Activated T-helper 17 cell treated with anti-CD3 and anti-CD28 coated beads, Interleukin-2, amount 50 U/mL, for 72 hours (primary cell): ENCODE measurements at regions not wholly inside any gene's neighbourhood (a gene's known extent, or its start where the extent isn't known, plus 50 kb on each side); places are given as distances from the start of the nearest gene placed in this dataset.

Experiments used
- ATAC-seq: fragments of 150-1000 bp; cut with Tn5 transposase; replicated peaks from 2 replicates; pipeline ENCODE4 v1.10.0; 2021; ENCODE audit warnings: mild to moderate bottlenecking, moderate library complexity
- H3K27ac Mint-ChIP-seq: one replicate; pipeline ENCODE4 v1.8.0; 2022; ENCODE audit warnings: mixed read lengths
- H3K27me3 Mint-ChIP-seq: one replicate; pipeline ENCODE4 v1.8.0; 2022; ENCODE audit warnings: mixed read lengths
- H3K36me3 Mint-ChIP-seq: one replicate; pipeline ENCODE4 v1.8.0; 2022; ENCODE audit warnings: low read depth, mild to moderate bottlenecking, mixed read lengths
- H3K4me1 Mint-ChIP-seq: one replicate; pipeline ENCODE4 v1.8.0; 2022; ENCODE audit warnings: mixed read lengths
- H3K4me3 Mint-ChIP-seq: one replicate; pipeline ENCODE4 v1.8.0; 2022; ENCODE audit warnings: mild to moderate bottlenecking, mixed read lengths
- H3K9me3 Mint-ChIP-seq: one replicate; pipeline ENCODE4 v1.8.0; 2022; ENCODE audit warnings: mixed read lengths

DNA sequence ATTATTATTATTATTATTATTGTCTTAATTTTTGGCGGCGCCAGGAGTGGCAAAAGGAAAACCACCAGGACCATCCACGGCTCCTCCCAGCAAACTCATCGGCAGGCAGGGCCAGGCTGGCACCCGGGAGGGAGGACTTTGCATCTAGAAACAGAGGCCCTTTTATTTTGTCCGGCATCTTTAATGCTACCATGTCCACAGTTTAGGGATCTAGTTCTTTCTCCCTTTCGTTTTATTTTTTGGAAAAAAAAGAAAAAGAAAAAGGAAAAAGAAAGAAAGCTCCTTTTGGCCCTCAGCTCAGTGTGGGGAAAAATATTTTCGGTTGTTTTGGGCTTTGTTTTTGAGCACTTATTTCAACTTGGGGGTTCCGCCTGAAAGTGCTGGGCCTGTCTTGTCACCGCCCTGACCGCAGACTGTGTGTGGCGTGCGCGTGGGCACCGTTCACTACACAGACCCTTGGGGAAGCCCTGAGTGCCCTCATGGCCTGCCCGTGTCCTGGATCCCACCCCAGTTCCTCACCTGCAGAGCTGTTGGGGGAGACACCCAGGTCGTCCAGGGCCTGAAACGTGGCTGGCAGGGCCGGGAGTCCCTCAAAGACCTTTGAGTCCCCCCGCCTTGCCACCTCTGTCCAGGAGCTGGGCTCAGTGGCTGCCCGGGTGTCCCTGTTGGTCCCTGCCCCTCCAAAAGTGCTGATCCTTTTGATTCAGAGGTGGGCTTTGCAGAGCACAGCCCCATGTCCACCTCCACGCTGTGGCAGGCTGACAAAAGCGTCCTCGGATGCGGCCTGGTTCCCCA lies 69.1 kb upstream of the PPARA start:
- H3K9me3 Mint-ChIP-seq, result no peaks in the 10 kb centered on the region
- peaks cover under 1% of the 10 kb centered on the region for H3K4me1 Mint-ChIP-seq
- peaks cover under 1% of the 10 kb centered on the region for H3K36me3 Mint-ChIP-seq
- no peak overlapping the region for H3K4me3 Mint-ChIP-seq
- no peak overlapping the region for H3K27ac Mint-ChIP-seq
- no peaks in the 10 kb centered on the region for H3K27me3 Mint-ChIP-seq
- ATAC-seq, result no peak

DNA sequence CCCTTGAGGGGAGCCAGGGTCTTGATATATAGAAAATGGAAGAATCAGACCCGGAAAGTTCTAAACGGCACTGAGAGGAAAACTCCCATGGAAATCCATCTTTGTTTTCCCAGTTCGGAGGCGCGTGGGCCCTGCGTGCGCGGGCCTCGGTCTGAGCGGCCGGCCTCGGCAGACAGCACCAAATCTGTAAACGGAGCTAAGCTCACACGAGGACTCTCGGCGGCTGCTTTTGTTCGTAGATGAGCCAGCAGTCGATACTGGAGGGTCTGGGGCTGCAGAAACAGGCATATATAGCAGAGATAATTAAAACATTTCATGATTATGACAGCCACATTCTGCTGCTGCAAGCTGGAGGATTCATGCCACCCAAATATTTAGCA lies 68.5 kb upstream of the PPARA start:
- Mint-ChIP-seq H3K4me1 (no peaks in the 10 kb centered on the region), H3K36me3 (no peaks in the 10 kb centered on the region), H3K9me3 (no peaks in the 10 kb centered on the region), H3K27me3 (no peaks in the 10 kb centered on the region), H3K4me3 (no peak overlapping the region), H3K27ac (no peak overlapping the region)
- no peak for ATAC-seq

DNA sequence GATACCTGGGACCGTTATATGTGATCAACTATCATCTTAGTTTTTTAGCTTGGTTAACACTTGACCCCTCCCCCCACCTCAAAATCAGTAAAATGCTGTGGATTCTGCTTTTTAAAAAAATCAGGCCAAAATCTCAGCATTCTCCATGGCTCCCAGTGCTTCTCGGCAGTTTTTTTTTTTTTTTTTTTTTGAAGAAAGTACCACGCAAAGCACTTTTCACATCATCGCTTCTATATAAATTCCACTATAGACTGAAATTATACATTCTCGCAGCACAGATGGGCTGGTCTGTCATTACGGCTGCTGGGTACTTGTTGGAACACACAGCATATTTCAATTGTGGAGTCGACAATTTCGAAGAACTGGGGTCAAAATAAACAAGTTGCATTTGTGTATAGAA lies 67.7 kb upstream of the PPARA start:
- H3K4me3 Mint-ChIP-seq, result no peak overlapping the region
- H3K4me1 Mint-ChIP-seq, result no peaks in the 10 kb centered on the region
- no peak for ATAC-seq
- no peaks in the 10 kb centered on the region for H3K27me3 Mint-ChIP-seq
- H3K36me3 Mint-ChIP-seq, result no peaks in the 10 kb centered on the region
- no peaks in the 10 kb centered on the region for H3K9me3 Mint-ChIP-seq
- no peak overlapping the region for H3K27ac Mint-ChIP-seq

DNA sequence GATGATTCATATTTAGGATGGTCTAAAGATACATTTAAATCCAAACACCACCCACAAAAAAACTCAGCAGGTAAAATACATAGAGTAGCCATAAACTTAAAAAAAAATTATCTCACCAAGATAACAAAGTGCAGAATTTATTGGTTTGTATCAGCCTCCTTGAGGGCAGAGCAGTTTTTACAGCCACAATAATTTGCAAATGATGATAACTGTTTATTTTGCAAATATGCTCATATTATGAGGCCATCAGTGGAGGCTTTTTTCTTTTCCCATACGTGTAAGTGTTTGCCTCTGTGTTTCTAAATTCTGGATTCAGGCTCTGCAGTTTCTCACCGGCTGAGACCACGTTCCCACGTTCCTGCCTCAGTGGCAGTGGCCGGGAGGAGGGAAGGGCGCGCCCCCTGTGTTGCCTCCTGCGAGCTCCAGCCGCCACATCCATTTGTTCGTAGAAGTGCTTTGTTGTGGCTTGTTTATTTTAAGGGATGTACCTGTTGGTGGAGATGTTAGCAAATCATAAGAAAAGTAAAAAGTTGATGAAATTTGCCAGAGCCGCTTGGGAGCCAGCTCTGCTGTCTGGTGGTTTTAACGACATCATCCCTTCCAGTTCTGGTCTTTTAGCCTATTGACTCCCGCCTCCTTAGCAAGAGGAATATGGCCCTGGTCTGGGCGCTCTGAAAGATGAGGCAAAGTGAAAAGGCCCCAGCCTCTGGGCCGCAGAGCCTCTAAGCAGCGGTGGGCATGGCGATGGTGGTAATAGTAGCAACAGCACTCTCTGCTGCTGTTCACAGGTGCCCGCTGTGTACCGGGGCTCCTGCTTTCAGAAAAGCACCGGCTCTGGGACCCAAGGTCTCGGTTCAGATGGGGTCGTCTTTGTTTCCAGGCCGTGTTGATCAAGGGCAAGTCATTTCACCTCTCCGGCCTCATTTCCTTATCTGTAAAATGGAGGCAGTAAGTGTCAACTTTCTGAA lies 66.7 kb upstream of the PPARA start:
- H3K9me3 Mint-ChIP-seq, result no peaks in the 10 kb centered on the region
- no peaks in the 10 kb centered on the region for H3K27me3 Mint-ChIP-seq
- ATAC-seq, result no peak
- H3K27ac Mint-ChIP-seq, result no peak overlapping the region
- no peaks in the 10 kb centered on the region for H3K36me3 Mint-ChIP-seq
- no peak overlapping the region for H3K4me3 Mint-ChIP-seq
- no peaks in the 10 kb centered on the region for H3K4me1 Mint-ChIP-seq

DNA sequence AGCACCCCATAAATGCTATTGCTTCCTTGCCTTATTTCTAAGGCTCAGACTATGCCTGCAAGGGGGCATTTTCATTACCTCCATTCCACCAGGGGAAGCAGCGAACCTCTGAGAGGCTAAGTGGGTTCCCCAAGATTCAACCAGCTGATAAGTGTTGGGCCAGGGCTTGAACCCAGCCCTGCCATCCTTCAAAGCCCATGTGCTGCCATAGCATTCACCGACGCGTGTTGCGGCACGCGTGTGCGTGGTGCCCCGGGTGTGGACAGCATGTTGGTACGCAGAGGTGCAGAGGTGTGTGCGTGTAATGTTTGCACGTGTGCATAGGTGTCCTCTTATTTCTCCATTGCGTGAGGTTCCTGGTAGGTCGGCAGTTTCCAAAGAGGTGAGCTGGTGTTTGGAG lies 66.0 kb upstream of the PPARA start:
- Mint-ChIP-seq H3K27ac (no peak overlapping the region), H3K4me3 (no peak overlapping the region), H3K4me1 (no peaks in the 10 kb centered on the region), H3K36me3 (no peaks in the 10 kb centered on the region), H3K27me3 (no peaks in the 10 kb centered on the region), H3K9me3 (no peaks in the 10 kb centered on the region)
- ATAC-seq, result no peak

DNA sequence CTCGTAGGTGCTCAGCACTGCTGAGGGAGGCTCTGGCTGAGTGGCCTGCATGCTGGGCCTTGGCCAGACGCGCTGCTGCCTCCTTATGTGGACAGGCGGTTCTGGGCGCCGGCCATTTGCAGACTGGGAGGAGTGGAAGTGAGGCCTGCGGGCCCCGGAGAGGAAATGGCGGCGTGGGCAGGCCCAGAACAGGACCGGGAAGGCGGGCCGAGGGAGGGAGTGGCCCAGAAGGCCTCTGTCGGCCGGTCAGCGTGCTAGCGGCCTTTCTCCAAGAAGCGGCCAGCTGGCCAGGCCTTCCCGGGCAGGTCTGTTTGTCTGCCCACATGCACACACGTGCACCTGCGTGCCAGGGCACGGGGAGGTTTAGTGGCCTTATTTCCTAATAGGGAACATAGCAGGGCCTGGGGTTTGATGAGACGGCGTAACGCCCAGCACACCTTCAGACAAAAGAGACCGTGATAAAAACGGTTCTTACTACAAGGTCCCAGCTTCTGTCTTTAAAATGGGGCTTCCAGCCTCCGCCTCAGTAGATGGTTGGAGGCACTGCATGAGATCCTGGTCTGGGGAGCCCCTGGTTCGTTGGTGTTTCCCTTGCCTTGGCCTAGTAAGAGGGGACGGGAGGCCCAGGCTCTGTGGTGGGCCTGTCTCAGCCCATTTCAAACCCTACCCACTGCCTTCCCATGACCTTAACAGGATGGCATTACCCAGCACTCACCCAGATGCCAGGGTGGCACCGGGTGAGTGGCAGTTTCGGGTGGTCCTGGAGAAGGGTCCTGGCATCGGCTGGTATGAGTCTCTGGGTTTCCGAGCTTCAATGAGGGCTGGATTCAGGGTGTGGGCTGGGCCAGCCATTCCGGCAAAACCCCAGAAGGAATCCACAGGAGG lies 65.1 kb upstream of the PPARA start:
- no peaks in the 10 kb centered on the region for H3K4me1 Mint-ChIP-seq
- no peaks in the 10 kb centered on the region for H3K9me3 Mint-ChIP-seq
- no peak for ATAC-seq
- no peaks in the 10 kb centered on the region for H3K36me3 Mint-ChIP-seq
- no peak overlapping the region for H3K4me3 Mint-ChIP-seq
- H3K27me3 Mint-ChIP-seq, result no peaks in the 10 kb centered on the region
- H3K27ac Mint-ChIP-seq, result no peak overlapping the region

DNA sequence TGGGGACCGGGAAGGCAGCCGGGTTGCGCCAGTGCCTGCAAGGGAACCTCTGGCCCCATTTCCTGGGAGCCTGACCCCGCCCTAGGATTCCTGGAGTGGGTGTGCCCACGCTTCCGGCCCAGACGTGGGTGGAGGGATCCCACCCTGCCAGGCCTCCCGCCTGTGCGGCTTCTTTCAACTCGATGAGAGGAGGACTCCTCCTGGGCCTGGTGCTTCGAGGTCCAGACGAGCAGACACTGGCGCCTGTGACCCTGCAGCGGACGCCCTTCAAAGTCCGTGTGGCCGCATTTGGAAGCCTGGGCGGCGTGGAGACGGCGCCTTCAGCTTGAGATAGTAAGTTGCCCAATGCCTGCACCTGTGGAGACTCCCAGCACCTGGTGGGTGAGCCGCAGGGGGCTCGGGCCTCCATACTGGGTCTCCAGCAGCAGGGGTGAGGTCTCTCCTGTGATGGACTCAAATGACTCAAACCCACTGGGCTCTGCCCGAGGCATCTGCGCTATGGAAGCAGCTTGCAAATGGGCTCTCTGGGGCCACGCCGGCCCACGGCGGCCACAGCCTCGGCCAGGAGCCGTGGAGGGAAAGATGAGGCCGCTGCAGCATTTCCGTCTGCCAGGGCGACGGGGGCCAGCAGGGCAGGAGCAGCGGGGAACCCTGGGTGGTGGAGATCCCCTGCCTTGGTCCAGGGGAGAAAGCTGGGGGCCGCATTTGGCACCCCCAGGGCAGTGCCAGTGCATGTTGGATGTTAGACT lies 64.3 kb upstream of the PPARA start:
- Mint-ChIP-seq H3K9me3 (no peaks in the 10 kb centered on the region), H3K36me3 (no peaks in the 10 kb centered on the region), H3K4me1 (no peaks in the 10 kb centered on the region), H3K27ac (no peak overlapping the region), H3K27me3 (no peaks in the 10 kb centered on the region), H3K4me3 (no peak overlapping the region)
- no peak for ATAC-seq

DNA sequence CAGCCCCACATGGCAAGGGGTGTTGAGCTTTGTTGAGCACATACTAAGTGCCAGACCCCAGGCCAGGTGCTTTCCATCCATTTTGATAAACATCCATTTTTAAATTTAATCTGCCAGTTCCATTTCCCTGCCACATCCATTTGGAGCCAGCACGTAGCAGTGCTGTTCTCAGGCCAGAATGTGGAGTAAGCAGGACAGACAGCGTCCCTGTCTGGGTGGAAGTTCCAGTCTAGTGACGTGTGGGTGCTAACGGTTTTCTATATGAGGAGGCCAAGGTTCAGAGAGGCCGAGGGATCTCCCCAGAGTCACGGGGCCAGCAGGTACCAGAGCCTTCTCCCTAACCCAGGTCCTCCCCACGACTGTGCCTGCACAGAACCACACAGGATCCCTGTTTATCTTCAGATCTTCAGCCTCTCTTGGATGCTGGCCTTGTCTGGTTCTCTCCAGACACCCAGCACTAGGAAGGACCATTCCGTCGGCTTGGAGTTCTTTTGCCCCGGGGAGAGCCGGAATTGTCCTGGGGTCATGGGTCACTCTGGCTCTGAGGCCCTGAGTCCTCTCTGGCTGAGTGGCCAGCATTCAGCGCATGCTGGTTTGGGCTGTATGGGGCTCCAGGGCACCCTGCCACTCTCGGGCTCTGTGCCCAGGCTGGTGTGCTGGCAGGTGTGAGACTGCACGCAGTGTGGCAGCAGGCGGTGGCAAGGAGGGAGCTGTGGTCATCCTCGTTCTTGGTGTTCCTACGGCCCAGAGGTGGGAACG lies 63.6 kb upstream of the PPARA start:
- no peaks in the 10 kb centered on the region for H3K27me3 Mint-ChIP-seq
- no peaks in the 10 kb centered on the region for H3K4me1 Mint-ChIP-seq
- no peaks in the 10 kb centered on the region for H3K36me3 Mint-ChIP-seq
- ATAC-seq, result no peak
- H3K9me3 Mint-ChIP-seq, result no peaks in the 10 kb centered on the region
- H3K4me3 Mint-ChIP-seq, result no peak overlapping the region
- no peak overlapping the region for H3K27ac Mint-ChIP-seq

DNA sequence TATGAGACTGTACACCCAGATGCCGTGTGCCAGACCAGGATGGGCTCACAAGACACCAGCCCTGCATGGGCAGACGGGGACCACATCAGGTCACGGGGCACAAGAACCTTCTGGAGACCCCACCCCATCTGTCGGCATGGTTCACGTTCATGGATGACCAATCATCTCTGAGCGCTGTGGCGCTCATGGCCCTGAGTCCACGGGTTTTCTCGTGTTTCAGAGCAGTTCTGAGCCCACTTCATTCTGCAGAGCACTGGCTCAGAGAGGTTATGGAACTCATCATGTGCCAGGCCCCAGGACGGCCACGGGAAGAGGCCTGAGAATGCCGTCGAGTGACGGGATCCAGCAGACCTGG lies 63.0 kb upstream of the PPARA start:
- Mint-ChIP-seq H3K36me3 (no peaks in the 10 kb centered on the region), H3K4me3 (no peak overlapping the region), H3K9me3 (no peaks in the 10 kb centered on the region), H3K27me3 (no peaks in the 10 kb centered on the region), H3K27ac (no peak overlapping the region), H3K4me1 (no peaks in the 10 kb centered on the region)
- no peak for ATAC-seq

DNA sequence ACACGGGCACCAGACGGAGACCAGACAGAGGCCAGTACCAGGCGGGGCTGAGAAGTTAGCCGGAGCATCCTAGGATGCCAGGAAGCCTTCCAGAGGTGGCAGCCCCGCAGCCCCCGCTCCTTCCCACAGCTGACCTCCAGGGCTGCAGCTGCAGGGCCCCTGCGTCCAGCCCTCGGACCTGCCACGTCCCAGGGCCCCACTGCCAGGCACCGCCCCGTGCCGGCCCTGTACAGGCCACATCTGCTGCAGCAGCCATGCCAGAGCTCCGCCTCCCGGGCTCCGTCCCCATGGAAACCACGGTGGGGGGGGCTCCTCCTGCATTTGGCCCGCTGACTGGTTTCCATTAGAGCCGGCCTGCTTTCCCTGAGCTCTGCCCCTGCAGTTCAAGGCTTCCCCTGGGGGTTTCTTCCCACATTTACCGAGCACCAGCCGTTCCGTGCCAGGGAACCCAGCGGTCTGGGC lies 62.5 kb upstream of the PPARA start:
- H3K4me1 Mint-ChIP-seq, result no peaks in the 10 kb centered on the region
- no peak overlapping the region for H3K27ac Mint-ChIP-seq
- H3K27me3 Mint-ChIP-seq, result no peaks in the 10 kb centered on the region
- no peak overlapping the region for H3K4me3 Mint-ChIP-seq
- H3K36me3 Mint-ChIP-seq, result no peaks in the 10 kb centered on the region
- no peak for ATAC-seq
- H3K9me3 Mint-ChIP-seq, result no peaks in the 10 kb centered on the region

DNA sequence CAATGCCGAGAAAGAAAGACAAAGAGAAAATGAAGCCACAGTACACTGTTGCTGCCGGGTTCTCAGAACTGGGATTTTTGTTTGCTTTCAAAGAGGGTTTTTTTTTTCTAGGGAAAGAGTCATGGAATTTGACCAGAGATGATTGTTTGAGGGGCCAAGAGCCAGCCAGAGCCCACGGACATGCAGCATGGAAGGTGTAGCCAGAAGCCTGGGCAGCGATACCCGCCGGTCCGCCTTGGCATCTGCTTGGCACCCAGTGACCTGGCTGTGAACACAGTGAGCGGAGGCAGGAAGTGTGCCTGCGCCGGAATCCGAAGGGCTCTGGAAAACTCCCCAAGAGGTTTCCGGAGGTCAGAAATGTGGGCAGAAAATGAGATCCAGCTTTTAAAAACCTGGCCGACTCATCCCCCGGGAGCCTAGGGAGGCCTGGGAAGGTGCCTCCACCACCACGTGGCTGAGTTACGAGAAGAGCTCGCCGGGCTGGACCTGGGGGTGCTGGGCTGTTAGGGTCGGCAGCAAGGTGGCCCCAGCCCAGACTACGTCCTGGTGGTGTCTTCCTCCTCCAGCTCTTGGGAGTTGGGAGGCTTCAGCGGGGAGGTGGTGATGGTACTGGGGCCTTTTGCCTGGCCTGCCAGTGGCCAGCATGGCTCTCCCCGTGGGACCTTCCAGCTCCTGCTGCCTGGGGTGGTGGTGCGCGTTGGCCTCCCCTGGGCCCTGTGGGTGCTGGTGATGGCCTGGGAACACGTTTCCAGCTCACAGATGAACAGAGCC lies 61.6 kb upstream of the PPARA start:
- H3K36me3 Mint-ChIP-seq, result no peaks in the 10 kb centered on the region
- H3K27me3 Mint-ChIP-seq, result no peaks in the 10 kb centered on the region
- no peak overlapping the region for H3K27ac Mint-ChIP-seq
- H3K4me3 Mint-ChIP-seq, result no peak overlapping the region
- no peaks in the 10 kb centered on the region for H3K9me3 Mint-ChIP-seq
- no peaks in the 10 kb centered on the region for H3K4me1 Mint-ChIP-seq
- ATAC-seq, result no peak

DNA sequence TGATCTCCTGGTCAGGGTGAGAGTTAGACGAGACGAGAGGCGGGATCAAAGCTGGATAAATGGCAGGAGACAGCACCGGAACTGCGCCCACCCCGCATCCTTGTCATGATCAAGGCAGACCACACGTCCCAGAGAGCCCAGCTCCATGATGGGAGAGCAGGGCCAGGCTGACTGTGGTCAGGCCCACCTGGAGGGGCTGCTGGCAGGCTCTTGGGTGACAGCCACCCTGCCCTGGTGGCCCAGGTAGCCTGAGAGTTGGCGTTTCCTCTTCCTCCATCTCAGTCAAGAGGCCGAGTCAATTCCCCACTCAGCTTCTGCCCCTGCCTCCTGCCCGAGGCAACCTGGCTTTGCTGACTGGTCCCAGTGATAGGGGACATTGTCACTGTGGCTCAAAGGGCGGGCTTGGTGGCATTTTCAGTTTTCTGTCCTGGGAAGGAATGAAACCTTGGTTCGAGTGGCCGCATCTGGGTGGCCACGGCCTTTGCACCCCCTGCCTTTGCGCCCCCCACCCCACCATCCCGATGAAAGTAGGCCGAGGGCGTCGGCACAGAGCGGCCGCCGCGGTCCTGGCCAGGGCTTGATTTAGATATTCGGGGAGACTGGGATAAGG lies 60.8 kb upstream of the PPARA start:
- H3K4me1 Mint-ChIP-seq, result no peaks in the 10 kb centered on the region
- H3K9me3 Mint-ChIP-seq, result no peaks in the 10 kb centered on the region
- no peaks in the 10 kb centered on the region for H3K27me3 Mint-ChIP-seq
- H3K4me3 Mint-ChIP-seq, result no peak overlapping the region
- ATAC-seq, result no peak
- no peak overlapping the region for H3K27ac Mint-ChIP-seq
- H3K36me3 Mint-ChIP-seq, result no peaks in the 10 kb centered on the region
